Right ventricle myocardium inferior (tissue), 1 donor: ENCODE measurements at regions not wholly inside any gene's neighbourhood (a gene's known extent, or its start where the extent isn't known, plus 50 kb on each side); places are given as distances from the start of the nearest gene placed in this dataset. TPM values are rescaled to one million over a fixed set of nuclear protein-coding genes. Genes with fewer than 3 reads are reported as not detected.

ENCODE experiments used
- microRNA-seq: library from miRNA; unstranded; fragments of <30 nt; microRNA quantifications from one replicate; pipeline ENCODE4 v1.2.0, GENCODE V29; 2020
- donor health status: DM: no; HTN: yes; CAD: no; lungs with severe emphysema.

Small RNA genes lying in the stretch of these regions (microRNA-seq; reads per million reads assigned to microRNA genes)
- gene MIR378G: not detected
